GM21360 (cell line): ENCODE measurements at regions not wholly inside any gene's neighbourhood (a gene's known extent, or its start where the extent isn't known, plus 50 kb on each side); places are given as distances from the start of the nearest gene placed in this dataset.

ENCODE experiments used
- ATAC-seq: cut with Tn5 transposase; IDR thresholded peaks from one replicate; pipeline ENCODE4 v1.9.1; 2021; ENCODE audit warnings: mild to moderate bottlenecking, moderate library complexity; ENCODE audit not compliant: unreplicated experiment

DNA sequence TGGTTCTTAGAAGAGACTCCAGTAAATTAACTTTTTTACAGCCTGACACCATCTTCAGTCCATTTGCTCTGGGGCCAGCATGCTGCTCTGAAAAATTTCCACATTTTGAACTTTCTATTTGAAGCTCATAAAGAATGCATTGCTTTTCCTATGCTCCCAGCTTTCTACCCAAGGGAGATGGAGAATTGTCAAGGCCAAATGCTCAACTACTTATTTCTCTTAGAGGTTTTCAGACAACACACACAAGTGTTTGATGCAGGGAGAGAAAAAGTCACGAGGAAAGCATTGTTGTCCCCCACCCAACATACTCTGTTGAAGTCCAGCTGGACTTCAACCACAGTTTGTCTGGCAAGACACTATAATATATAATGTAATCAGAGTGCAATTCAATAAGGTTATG, 100.3 kb upstream of the CADPS start:
- no peak for ATAC-seq

DNA sequence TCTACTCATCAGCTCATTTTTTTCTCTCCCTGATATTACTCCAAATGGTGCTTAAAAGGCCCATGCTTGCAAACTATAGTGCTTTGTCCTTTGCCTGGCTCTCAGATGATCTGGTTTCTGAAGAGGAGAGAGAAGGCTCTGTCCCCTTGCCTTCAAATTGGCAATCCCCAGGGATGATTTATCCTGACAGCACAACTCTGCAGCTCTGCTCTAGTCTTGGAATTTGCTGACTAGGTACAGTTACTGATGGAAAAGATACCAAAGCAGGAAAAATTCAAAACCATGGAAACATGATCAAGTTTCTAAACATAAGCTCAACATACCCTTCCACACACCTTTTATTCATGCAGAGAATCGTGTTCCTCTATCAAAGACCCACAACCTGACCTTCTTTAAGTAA, 106.7 kb upstream of the CADPS start:
- no peak for ATAC-seq

DNA sequence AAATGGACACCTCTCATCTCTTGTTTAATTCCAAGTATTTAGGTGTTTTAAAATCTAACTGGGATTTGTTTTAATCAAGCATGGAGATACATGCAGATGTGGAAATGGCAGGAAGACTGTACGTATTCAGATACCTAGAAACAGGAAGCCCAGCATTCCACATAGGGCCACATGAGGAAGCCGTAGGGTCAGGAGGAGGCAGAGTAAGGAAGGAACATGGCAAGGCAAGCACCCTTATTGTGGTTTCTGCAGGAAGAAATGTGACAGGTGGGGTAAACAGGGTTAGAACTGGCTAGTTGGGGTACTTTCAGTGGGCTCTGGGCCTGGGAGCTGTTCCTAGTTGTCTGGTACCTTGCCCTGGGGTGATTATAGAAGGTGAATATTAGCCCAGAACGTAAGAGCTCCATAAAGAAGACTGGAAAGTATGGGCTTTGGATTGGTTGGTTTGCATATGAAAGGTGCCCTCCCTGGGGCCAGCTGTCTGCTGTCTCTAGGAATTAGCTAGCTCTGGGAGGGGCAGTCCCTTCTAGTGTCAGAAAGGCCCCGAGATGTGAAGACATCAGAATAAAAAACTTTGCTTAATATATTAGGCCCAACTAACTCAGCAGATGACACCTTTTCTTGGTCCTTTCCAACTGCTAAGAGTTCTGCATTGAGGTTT, 107.7 kb upstream of the CADPS start:
- ATAC-seq = no peak

DNA sequence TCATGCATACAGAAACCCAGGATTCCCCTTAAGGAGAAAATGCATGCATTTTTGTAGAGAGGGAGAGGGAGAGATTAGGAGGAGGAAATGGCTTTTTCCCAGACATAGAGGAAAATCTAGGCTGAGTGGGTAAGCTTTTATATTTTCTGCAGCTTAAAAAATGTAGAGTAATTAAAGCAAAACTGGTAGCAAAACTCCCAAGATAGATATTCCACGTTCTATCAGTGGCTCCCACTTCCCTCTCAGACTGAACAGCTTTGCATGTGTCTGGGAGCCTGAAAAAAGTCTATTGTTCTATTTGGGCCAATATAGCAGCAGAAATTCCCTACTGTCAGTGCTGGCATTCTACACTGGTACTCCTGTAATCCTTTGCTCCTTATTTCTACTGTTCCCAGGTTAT, 110.8 kb upstream of the CADPS start:
- no peak for ATAC-seq

DNA sequence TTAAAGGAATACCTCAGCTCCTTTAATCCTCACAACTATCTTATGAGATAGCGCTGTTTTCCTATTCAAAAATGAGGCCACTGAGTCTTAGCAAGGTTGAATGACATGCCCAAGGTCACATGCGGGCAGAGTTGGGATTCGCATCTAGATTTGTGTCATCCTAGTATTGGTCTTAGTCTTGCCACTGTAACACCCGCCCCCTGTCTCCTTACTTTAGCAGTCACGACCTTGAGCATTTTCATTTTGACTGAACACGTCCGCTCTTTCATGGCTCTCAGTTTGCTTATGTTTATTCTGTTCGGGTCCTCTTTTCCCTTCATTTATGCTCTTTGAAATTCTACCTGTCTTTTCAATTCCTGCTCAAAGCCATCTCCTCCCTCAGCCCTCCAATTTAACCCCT, 112.5 kb upstream of the CADPS start:
- ATAC-seq = no peak

DNA sequence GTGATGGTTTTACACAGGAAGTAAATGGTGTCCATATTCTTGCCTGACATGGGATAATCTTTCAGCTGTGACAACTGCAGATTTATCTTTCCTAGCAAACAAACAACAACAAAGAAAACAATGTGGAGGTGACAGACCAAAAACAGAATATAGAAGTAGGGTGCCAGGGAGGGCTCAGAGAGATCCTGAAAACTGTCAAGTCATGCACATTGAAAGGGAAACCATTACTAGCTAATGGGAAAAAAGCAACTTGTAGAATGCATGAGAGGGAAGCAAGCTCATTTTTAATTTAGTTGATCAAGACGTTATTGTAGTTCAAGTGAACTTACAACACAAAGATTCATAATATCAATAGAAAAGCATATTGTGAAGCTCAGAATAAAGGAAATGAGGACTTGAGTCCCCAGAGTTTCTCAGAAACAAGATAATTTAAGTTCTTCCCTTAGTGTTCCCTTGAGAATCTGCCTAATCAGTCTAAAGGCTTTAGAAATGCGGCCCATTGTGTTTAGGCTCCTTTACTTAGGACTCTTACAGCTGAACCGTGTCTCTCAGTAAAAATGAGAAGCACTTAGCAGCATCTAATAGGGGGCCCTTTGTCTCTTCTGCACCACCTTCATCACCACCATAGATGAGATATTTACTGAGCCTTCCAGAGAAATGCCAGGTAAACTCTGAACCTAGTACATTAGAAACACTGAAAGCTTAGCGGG, 115.6 kb upstream of the CADPS start:
- no peak for ATAC-seq

DNA sequence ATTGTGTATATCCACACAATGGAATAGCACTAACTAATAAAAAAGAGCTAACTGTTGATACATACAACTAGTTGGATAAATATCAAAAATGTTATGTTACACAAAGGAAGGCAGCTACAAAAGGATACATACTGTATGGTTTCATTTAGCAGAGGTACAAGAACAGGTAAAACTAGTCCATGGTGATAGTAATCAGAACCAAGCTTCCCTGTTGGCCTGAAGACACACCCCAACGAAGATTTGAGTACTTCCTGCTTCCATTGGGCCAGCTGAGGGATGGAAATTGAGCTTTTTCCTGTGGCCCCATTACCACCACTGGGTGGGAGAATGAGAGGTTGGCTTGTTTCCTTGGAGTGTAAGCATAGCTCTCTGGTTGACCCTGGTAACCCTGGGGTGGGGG, 117.3 kb upstream of the CADPS start:
- ATAC-seq = no peak

DNA sequence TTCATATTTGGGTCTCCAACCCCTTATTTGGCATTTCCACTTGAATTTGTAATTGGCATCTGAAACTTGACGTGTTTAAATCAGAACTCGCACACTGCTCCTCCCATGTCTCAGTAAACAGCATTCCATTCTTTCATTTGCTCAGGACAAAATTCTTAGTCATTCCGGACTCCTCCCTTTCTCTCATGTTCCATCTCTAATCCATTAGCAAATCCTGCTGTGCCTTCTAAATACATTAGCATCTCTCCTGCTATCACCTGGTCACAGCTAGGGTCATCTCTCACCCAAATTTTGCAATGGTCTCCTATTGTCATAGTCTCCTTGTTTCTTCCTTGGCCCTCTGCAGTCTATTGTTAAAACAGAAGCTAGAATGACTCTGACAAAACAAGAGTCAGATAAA, 119.9 kb upstream of the CADPS start:
- no peak for ATAC-seq

DNA sequence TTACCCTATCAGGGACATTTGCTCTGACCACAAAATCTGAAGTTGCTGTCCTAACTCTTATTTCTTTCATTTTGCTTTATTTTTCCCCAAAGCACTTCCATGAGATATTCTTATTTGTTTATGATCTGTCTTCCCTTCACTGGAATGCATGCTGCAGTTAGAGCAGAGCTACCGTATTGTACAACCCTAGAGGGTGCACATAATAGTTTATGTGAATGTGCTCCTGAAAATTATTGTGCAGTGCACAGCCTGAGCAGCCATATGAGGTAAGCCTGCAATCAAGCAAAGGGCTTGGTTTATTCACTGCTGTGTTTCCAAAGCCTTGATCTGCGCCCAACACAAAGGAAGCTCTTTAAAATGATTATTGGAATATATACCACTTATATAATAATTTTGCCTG, 120.3 kb upstream of the CADPS start:
- no peak for ATAC-seq

DNA sequence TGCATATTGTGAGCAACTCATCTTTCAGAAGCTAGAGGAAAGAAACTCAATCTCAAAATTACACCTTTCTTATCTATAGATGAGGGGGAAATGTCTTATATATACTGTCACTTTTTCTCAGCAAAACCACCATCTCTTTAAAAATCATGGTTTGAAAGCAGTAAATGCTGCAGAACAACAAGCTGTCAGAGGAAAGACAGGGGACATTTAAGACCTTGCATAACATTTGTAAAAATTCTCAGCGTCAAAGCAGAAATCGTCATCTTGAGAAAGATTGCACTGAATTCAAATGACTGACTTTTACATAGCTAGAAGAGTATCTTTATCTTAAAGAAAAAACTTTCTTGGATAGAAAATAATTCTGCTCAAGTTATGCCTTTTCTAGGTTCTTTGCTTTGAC, 122.2 kb upstream of the CADPS start:
- no peak for ATAC-seq

DNA sequence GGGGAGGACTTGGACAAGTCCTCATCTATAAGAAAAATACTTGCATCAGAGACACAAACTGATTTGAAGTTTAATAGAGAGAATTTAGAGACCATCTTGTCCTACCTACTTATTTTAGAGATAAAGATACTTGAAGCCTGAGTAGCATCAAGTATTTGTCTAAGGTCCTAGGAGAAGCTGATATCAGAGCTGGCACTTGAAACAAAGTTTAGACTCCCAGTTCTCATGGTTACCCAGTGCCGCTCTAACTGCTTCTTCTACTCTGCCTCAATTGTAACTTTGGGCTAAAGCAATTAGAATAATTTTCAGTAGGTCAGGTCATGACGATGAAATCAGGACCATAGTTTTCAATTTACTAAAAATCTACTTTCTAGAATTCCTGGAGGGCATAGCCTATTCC, 123.9 kb upstream of the CADPS start:
- ATAC-seq = no peak

DNA sequence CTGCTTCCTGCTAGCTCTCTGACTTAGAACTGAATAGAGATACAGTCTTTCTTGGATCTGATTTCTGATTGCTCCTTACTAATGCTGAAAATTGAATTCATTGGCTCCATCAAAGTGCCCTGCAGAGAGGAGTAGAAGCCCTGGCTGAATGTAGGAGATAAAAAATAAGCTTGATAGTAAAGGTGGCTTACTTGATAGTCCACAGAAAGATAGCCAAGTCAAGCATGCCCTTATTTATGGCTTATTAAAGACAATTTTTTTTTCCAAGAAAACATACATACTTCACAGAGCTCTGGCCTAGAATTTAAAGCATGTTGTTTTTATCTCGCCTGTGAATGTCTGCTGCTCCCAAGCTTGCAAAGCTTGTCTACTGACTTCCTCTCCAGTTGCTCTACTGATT, 124.6 kb upstream of the CADPS start:
- no peak for ATAC-seq

DNA sequence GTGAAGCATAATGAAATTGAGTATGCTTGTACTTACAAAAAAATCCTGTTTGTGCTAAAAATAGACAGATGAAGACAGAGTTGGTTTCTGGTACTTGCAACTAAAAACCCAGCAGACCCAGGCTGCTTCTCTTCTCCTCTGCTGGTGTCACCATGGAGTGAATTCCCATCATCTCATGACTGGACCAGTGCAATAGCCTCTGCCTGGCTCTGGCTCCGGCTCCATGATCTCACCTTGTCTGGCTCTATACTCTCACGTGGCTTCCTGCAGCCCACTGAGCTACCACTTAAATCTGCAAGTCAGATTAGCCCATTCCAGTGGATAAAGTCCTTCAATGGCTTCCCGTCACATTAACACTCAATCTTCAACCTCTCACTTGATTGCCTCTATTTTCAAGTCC, 129.2 kb upstream of the CADPS start:
- ATAC-seq = no peak

DNA sequence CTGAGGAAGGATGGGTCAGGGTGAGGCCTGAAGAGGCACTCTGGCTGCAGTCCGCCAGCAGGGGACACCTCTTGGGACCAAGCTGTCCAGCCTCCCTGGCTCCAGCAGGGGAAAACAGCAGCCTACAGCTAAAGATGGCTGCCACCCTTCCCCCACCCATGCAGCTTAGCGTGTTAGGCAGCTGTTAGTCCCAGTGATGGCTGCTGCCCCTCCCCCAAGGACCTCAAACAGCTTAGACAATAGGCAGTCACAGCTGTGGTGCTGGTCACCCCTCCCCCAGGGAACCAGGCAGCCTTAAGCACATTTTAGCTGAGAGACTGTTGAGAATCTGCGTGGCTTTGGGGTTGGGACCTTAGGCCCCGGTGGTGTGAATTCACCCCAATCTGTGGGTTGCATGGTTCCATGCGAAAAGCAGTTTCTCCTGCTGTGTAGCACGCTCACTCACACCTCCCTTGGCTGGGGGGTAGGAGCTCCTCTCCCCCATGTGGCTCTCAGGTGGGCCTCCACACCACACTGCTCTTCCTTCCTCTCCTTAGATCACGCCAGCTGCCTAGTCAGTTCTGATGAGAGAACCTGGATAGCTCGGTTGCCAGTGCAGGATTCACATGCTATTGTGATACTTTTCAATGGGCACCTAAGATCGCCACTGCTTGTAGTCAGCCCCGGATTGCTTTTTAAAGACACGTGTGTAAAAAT, 140.5 kb upstream of the CADPS start:
- no peak for ATAC-seq

DNA sequence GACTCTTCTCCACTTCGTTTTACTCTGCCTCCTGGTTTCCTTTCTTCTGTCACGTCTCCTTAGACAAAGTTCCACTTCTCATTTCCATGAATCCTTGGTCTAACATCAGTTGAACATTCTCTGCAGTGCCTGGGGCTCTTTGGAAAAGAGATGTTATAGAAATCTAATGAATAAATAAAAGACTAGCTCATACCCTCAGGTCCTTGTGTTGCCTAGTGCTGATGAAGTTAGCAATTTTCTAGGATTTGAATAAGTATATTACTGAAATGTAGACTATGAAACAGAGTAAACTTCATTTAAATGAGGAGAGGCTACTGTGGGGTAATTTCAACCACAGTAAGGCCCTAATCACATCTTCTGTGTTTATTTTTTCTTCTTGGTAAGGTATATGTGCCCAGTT, 146.9 kb upstream of the CADPS start:
- ATAC-seq = no peak

DNA sequence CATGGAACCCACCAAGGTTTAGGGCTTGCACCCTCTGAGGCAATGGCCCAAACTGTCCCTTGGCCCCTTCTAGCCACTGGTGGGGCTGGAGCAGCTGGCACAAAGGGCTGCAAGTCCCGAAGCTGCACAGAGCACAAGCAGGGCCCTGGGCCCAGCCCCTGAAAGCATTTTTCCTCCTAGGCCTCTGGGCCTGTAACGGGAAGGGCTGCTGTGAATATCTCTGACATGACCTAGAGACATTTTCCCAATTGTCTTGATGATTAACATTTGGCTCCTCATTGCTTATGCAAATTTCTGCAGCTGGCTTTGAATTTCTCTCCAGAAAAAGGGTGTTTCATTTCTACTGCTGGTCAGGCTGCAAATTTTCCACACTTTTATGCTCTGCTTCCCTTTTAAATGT, 151.5 kb upstream of the CADPS start:
- ATAC-seq = no peak

DNA sequence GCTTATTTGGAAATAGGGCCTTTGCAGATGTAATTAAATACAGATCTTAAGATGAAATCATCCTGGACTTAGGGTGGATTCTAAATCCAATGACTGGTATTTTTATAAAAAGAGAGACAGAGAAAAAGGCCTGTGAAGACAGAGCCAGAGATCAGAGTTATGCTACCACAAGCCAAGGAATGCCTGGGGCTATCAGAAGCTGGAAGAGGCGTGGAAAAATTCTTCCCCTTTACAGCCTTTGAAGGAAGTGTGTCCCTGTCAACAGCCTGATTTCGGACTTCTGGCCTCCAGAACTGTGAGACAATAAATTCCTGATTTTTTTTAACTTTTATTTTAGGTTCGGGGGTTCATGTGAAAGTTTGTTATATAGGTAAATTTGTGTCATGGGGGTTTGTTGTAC, 154.1 kb upstream of the CADPS start:
- ATAC-seq = no peak

DNA sequence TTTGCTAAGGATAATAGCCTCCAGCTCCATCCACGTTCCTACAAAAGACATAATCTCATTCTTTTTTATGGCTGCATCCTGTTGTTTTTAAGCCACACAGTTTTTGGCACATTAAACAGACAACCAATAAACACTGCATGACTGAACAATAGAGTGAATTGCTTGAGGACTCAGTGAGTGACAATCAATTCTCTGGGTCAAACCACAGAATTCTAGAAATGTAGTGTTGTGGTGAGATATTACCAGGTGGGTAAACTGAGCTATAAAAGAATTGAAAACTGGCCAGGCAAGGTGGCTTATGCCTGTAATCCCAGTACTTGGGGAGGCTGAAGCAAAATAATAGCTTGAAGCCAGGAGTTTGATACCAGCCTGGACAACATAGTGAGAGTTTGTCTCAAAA, 154.7 kb upstream of the CADPS start:
- no peak for ATAC-seq

DNA sequence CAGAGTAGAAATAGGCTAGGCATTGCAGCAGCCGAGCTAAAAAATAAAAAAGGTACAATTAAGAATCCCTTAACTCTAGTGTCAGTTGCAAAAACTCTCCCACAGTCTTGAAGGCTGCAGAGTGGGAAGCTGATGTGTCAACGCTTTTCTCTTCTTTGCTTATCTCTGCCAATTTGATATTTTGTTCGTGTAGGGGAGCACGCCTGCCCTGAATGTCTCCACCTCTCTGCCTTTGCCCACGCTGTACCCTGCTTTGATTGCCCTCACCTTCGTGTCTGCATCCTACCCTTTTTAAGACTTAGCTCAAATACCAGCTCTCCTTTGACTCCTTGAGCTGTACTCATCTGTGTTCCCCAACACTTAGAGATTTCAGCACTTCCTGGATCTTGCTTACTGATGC, 155.4 kb upstream of the CADPS start:
- no peak for ATAC-seq

DNA sequence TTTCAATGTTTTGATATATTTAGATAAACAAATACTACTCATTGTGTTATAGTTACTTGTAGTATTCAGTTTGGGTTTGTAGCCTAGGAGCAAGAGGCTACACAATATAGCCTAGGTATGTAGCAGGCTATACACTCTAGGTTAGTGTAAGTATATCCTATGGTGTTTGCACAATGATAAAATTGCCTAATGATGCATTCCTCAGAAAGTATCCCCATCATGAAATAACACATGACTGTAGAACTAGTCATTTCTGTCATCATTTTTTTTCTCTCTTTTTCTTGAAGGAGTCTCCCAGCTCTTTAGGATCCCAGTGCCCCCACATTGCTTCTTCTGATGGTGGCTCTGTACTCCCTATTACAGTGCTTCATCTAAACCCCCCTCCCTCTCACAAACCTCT, 157.7 kb upstream of the CADPS start:
- ATAC-seq = no peak

DNA sequence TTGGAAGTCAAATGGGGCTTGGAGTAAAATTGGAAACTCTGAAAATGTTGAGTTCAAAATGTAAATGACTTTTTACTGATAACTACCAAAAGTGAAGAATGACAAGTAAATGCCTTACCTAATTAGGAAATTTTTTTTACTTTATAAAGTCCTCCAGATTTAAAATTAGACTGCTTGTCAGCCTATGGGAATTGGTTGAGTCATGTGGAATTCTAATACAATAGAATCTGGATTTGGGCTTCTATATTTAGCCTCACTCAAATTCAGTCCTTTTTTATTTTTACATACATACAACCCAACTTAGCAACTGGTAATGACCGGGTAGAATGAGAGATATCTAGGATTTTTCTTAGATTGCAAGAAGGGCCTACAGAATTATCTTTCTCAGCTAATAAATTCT, 158.9 kb upstream of the CADPS start:
- no peak for ATAC-seq

DNA sequence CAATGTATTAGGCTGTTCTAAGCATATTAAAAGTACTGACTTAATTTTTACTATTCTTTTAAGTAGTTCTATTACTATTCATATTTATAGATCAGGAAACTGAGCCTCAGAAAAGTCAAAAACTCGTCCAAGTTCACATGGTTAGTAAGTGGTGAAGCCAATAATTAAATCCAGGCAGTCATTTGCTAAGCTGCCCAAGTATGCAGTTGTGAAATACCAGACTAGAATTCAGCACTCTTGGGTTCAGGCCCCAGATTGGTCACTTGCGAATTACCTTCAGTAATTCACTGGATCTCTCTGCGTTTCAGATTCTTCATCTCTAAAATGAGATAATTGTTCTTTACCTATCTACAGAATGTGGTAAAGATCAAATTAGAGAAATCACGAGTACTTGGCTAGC, 161.9 kb upstream of the CADPS start:
- no peak for ATAC-seq
